Renal pelvis (tissue), 1 donor: ENCODE measurements at regions not wholly inside any gene's neighbourhood (a gene's known extent, or its start where the extent isn't known, plus 50 kb on each side); places are given as distances from the start of the nearest gene placed in this dataset.
"Not testable (repeated sequence)": the region's sequence is repeated elsewhere in the genome, so short reads cannot be mapped to it uniquely, and the experiment has no call there.

Experiments used
- DNase-seq: peaks from one replicate; pipeline ENCODE4 v3.0.0-alpha.2; 2013

DNA sequence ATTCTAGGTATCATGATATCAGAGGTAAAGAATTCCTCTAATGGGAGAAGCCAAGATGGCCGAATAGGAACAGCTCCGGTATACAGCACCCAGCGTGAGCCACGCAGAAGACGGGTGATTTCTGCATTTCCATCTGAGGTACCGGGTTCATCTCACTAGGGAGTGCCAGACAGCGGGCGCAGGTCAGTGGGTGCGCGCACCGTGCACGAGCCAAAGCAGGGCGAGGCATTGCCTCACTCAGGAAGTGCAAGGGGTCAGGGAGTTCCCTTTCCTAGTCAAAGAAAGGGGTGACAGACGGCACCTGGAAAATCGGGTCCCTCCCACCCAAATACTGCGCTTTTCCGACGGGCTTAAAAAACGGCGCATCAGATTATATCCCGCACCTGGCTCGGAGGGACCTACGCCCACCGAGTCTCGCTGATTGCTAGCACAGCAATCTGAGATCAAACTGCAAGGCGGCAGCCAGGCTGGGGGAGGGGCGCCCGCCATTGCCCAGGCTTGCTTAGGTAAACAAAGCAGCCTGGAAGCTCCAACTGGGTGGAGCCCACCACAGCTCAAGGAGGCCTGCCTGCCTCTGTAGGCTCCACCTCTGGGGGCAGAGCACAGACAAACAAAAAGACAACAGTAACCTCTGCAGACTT lies 70.4 kb upstream of the ALCAM start:
- DNase-seq = not testable (repeated sequence)

DNA sequence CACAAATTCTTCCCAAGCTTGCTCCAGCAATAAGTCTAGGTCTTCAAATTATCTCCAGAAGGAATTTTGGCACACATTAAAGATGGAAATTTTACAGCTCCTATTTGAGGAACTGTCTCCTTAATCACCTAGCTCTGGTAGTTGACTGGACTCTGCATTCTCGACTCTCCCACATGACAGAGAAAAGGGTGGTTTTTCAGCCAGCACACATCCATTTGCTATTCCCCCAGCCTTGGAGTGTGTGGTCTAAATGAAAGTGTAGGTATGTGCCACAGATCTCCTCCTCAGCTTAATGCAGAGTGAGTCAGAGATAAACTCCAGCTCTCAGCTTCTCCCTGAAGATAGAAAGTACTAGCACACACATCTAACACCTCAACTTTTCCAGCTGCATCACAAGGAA lies 62.2 kb upstream of the ALCAM start:
- DNase-seq = no peak

DNA sequence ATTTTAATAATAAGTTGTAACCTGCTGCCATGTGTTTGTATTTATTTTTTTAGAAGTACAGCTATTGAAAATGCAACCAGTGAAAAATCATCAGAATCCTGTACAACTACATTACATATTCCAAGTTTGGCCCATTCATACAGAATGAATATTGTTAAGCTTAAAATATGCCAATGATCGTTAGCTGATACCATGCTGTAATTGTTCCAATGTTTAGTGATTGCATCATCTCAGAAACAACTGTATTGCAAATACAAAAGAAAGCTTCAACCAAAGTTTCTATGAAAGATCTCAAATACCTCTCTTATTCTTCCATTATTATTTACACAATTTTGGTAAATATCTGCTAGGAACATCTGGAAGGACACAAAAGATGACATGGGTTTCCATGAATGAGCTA lies 51.6 kb upstream of the ALCAM start:
- no peak for DNase-seq

DNA sequence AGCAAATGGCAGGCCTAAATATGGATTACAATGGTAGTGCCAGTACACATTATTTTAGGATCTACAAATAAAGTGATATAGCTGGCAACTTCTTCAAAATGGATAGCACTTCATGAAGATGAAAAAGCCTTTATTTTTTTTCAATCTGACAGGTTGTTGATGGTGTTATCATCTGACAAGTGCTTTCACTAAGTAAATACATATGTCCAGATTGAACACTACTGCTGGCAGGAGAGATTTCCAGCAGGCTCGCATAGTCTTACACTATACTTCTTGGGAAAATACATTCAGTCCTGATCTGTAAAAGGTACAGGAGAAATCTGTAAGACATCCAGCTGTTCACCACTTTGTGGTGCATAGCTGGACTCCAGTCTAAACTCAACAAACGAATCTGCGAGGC lies 50.9 kb upstream of the ALCAM start:
- no peak for DNase-seq

DNA sequence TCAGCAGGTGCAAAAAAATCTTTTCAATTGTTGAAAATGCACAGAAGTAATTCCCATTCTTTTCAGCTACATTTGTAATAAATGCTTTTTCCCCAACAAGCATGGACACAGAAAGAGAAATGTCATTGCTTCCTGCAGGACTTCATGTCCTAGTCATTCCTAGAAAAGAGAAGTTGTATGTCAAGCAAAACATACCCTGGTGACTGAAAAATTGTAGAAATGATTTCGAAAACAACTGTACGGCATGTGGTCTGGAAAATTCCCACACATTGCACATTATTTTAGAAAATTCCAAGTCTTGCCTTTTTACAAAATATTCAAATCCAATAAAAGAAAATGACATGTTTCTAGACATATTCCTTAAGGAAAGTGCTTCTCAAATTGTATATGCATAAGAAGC lies 50.4 kb upstream of the ALCAM start:
- DNase-seq = no peak
